ENCODE measurements at regions not wholly inside any gene's neighbourhood (a gene's known extent, or its start where the extent isn't known, plus 50 kb on each side); places are given as distances from the start of the nearest gene placed in this dataset.

- TF ChIP-seq, protein P1, sequence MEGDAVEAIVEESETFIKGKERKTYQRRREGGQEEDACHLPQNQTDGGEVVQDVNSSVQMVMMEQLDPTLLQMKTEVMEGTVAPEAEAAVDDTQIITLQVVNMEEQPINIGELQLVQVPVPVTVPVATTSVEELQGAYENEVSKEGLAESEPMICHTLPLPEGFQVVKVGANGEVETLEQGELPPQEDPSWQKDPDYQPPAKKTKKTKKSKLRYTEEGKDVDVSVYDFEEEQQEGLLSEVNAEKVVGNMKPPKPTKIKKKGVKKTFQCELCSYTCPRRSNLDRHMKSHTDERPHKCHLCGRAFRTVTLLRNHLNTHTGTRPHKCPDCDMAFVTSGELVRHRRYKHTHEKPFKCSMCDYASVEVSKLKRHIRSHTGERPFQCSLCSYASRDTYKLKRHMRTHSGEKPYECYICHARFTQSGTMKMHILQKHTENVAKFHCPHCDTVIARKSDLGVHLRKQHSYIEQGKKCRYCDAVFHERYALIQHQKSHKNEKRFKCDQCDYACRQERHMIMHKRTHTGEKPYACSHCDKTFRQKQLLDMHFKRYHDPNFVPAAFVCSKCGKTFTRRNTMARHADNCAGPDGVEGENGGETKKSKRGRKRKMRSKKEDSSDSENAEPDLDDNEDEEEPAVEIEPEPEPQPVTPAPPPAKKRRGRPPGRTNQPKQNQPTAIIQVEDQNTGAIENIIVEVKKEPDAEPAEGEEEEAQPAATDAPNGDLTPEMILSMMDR (IDR thresholded peaks at IDR 0.05) = no peak
- no peak for TF ChIP-seq POLR2AphosphoS5 (IDR thresholded peaks at IDR 0.05)
These were observed 358.0 kb downstream of the C16orf95 start for GRCh38 chr16:86959091-86959651.
